Kidney epithelial cell (primary cell): ENCODE measurements at regions not wholly inside any gene's neighbourhood (a gene's known extent, or its start where the extent isn't known, plus 50 kb on each side); places are given as distances from the start of the nearest gene placed in this dataset.

Source experiments
- DNase-seq: peaks from one replicate; pipeline ENCODE4 v3.0.0-alpha.2; 2010; ENCODE audit warnings: low read depth
- H3K27me3 ChIP-seq: 2 replicates; pipeline ENCODE4 v1.6.0; 2011; ENCODE audit warnings: low read length; ENCODE audit not compliant: control insufficient read depth, insufficient read depth
- H3K36me3 ChIP-seq: 2 replicates; pipeline ENCODE4 v1.5.1; 2011; ENCODE audit warnings: low read length; ENCODE audit not compliant: control insufficient read depth, insufficient read depth
- H3K4me3 ChIP-seq: 2 replicates; pipeline ENCODE4 v1.5.1; 2011; ENCODE audit warnings: low read depth, mild to moderate bottlenecking, control low read depth, low read length
- CTCF ChIP-seq: IDR thresholded peaks from 2 replicates; pipeline ENCODE4 v1.5.1; 2011; ENCODE audit warnings: mild to moderate bottlenecking, moderate library complexity, low read length, control low read depth, inconsistent platforms; ENCODE audit not compliant: insufficient read depth, poor library complexity, severe bottlenecking

GRCh38 chr21:26653430-26653829 is 80.3 kb upstream of the CYYR1 start:
- DNase-seq: no peak
- H3K27me3 ChIP-seq: no peaks in the 10 kb centered on the region
- no peak overlapping the region for H3K4me3 ChIP-seq
- TF ChIP-seq CTCF: no peak
- H3K36me3 ChIP-seq: no peaks in the 10 kb centered on the region

DNA sequence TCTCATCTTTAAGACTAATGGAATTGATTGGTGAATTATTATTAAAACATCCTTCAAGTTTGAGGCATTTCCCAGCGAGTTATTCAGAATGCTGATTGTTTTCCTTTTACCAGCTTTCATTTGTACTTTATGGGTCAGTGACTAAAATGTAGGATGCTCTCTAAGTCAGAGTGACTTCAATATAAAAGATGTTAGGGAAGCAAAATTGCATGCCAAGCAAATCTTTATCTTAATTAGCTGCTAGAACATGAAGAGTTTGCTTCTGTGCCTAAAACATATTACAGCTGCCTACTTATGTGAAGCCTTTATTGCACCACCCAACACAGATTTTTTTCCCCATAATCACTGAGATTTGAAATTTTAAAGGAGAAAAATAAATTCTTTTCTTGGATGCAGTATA is 79.8 kb upstream of the CYYR1 start:
- TF ChIP-seq CTCF: no peak
- H3K27me3 ChIP-seq: no peaks in the 10 kb centered on the region
- H3K4me3 ChIP-seq: no peak overlapping the region
- DNase-seq: no peak
- H3K36me3 ChIP-seq: no peaks in the 10 kb centered on the region

GRCh38 chr21:26641062-26641461 is 68.0 kb upstream of the CYYR1 start:
- TF ChIP-seq CTCF: no peak
- H3K4me3 ChIP-seq: no peak overlapping the region
- H3K36me3 ChIP-seq: no peaks in the 10 kb centered on the region
- H3K27me3 ChIP-seq: no peaks in the 10 kb centered on the region
- DNase-seq: no peak

- Histone ChIP-seq H3K4me3 (no peak overlapping the region), H3K36me3 (no peaks in the 10 kb centered on the region), H3K27me3 (no peaks in the 10 kb centered on the region)
- no peak for TF ChIP-seq CTCF
- DNase-seq: no peak
These were observed 64.2 kb upstream of the CYYR1 start for GRCh38 chr21:26637201-26637745.

GRCh38 chr21:26635681-26636080 is 62.6 kb upstream of the CYYR1 start:
- no peak for TF ChIP-seq CTCF
- no peak for DNase-seq
- no peak overlapping the region for H3K4me3 ChIP-seq
- H3K36me3 ChIP-seq: no peaks in the 10 kb centered on the region
- no peaks in the 10 kb centered on the region for H3K27me3 ChIP-seq

DNA sequence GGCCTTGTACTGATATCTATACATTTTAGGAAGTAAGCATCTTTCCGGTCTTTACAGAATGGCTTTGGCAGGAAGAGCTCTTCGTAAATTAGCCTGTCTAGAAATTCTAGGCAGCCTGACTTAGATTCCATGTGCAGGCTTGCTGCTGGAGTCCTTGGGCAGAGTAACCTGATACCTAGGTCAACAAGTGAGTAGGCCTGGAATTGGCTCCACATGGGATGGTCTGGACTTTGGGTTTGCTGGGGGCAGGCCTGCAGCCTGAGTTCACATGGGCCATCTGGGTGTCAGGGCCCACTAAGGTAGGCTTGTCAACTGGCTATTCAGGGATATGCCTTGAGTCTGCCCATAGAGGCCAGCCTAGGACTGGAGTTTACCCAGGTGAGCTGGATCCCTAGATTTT is 59.6 kb upstream of the CYYR1 start:
- no peak for DNase-seq
- Histone ChIP-seq H3K27me3 (no peaks in the 10 kb centered on the region), H3K36me3 (no peaks in the 10 kb centered on the region), H3K4me3 (no peak overlapping the region)
- TF ChIP-seq CTCF: no peak
